H1 (cell line): ENCODE measurements at regions not wholly inside any gene's neighbourhood (a gene's known extent, or its start where the extent isn't known, plus 50 kb on each side); places are given as distances from the start of the nearest gene placed in this dataset.

ENCODE experiments used
- CHD2 ChIP-seq: IDR thresholded peaks from 2 replicates; pipeline ENCODE4 v1.6.1; 2012; ENCODE audit warnings: low read length, improper control_type of control experiment
- EZH2 ChIP-seq: fragments of 200-600 bp; sonication (generic); IDR thresholded peaks from 2 replicates; pipeline ENCODE4 v1.7.1; 2012; ENCODE audit warnings: low read depth, mild to moderate bottlenecking, moderate library complexity, low read length, inconsistent platforms; ENCODE audit not compliant: severe bottlenecking
- JUND ChIP-seq: IDR thresholded peaks from 2 replicates; pipeline ENCODE4 v1.6.1; 2011; ENCODE audit warnings: mild to moderate bottlenecking, improper control_type of control experiment, low read length
- KDM1A ChIP-seq: fragments of 200-600, 300-600 bp; sonication (generic); IDR thresholded peaks from 2 replicates; pipeline ENCODE4 v1.7.1; 2016; ENCODE audit warnings: mild to moderate bottlenecking, low read length, borderline replicate concordance
- SAP30 ChIP-seq: fragments of 300-600 bp; sonication (generic); IDR thresholded peaks from 2 replicates; pipeline ENCODE4 v1.7.1; 2012; ENCODE audit warnings: low read length, moderate library complexity, mild to moderate bottlenecking, inconsistent platforms; ENCODE audit not compliant: insufficient read depth, insufficient replicate concordance
- SIRT6 ChIP-seq: IDR thresholded peaks from one replicate; pipeline ENCODE4 v1.7.1; 2012; ENCODE audit warnings: low read length, inconsistent platforms
- SIX5 ChIP-seq: IDR thresholded peaks from 2 replicates; pipeline ENCODE4 v1.6.1; 2011; ENCODE audit warnings: mild to moderate bottlenecking, low read depth, low read length
- SP1 ChIP-seq: IDR thresholded peaks from 2 replicates; pipeline ENCODE4 v1.6.1; 2011; ENCODE audit warnings: low read depth, low read length
- TAF7 ChIP-seq: optimal IDR thresholded peaks from 2 replicates; pipeline ENCODE3; 2011; ENCODE audit warnings: low read depth, mild to moderate bottlenecking, inconsistent platforms, low read length, moderate library complexity, borderline replicate concordance
- TBP ChIP-seq: IDR thresholded peaks from 2 replicates; pipeline ENCODE4 v1.6.1; 2011; ENCODE audit warnings: low read depth, low read length, improper control_type of control experiment

GRCh38 chr11:25377466-25377865 lies 880.6 kb downstream of the LUZP2 start (continued):
- no peak for TF ChIP-seq SP1
- TF ChIP-seq EZH2: no peak
- TF ChIP-seq JUND: no peak
- no peak for TF ChIP-seq KDM1A
- no peak for TF ChIP-seq SIX5
- TF ChIP-seq TAF7: no peak
- TF ChIP-seq SAP30: no peak
- TF ChIP-seq SIRT6: no peak
- no peak for TF ChIP-seq TBP
- TF ChIP-seq CHD2: no peak
